Astrocyte of the cerebellum (primary cell): ENCODE measurements at regions not wholly inside any gene's neighbourhood (a gene's known extent, or its start where the extent isn't known, plus 50 kb on each side); places are given as distances from the start of the nearest gene placed in this dataset.

Source experiments
- DNase-seq: peaks from one replicate; pipeline ENCODE4 v3.0.0-alpha.2; 2011; ENCODE audit warnings: low read depth
- H3K4me3 ChIP-seq: 2 replicates; pipeline ENCODE4 v1.5.1; 2011; ENCODE audit warnings: mild to moderate bottlenecking, low read depth, low read length, moderate library complexity
- CTCF ChIP-seq: IDR thresholded peaks from 2 replicates; pipeline ENCODE4 v1.5.1; 2012; ENCODE audit warnings: low read length, low read depth, moderate library complexity, mild to moderate bottlenecking; ENCODE audit errors: missing control alignments
- in situ Hi-C: cut with HindIII; loops from 2 replicates; pipeline ENCODE4 v1.10.0; 2017; ENCODE audit warnings: low sequenced_read_pairs

GRCh38 chr5:6043491-6044310, 334.6 kb downstream of the MED10 start:
- in situ Hi-C loops: no loop called here
- no peak for DNase-seq
- no peak overlapping the region for H3K4me3 ChIP-seq
- no peak for TF ChIP-seq CTCF

- in situ Hi-C loops: no loop called here
- DNase-seq: no peak
- no peak for TF ChIP-seq CTCF
- no peak overlapping the region for H3K4me3 ChIP-seq
Measured at GRCh38 chr5:6041977-6042550, 336.3 kb downstream of the MED10 start.

- in situ Hi-C loops: no loop called here
- no peak overlapping the region for H3K4me3 ChIP-seq
- no peak for DNase-seq
- no peak for TF ChIP-seq CTCF
Measured at GRCh38 chr5:6039111-6039510, 339.2 kb downstream of the MED10 start.

- H3K4me3 ChIP-seq: no peak overlapping the region
- no peak for TF ChIP-seq CTCF
- in situ Hi-C loops: no loop called here
- no peak for DNase-seq
Measured at GRCh38 chr5:6036006-6036405, 342.3 kb downstream of the MED10 start.

GRCh38 chr5:6029811-6030271, 348.5 kb downstream of the MED10 start:
- no peak overlapping the region for H3K4me3 ChIP-seq
- no peak for TF ChIP-seq CTCF
- in situ Hi-C loops: no loop called here

GRCh38 chr5:6026766-6027406, 351.5 kb downstream of the MED10 start:
- no peak for TF ChIP-seq CTCF
- in situ Hi-C loops: no loop called here
- DNase-seq: no peak
- no peak overlapping the region for H3K4me3 ChIP-seq

More at GRCh38 chr5:6029811-6030271, 348.5 kb downstream of the MED10 start:
- DNase-seq: no peak
